ENCODE measurements at regions not wholly inside any gene's neighbourhood (a gene's known extent, or its start where the extent isn't known, plus 50 kb on each side); places are given as distances from the start of the nearest gene placed in this dataset.

- H3K4me2 ChIP-seq (ENCODE audit: insufficient read depth in 1 of 2, low read depth in 2 of 2, low read length in 2 of 2), result no peak overlapping the region
- no peak overlapping the region for H3K56ac ChIP-seq (replicated peaks; ENCODE audit: insufficient read length, low read depth, low read length)
- POLR2A ChIA-PET (ENCODE audit: partially characterized antibody), result no interaction called here
- no peak for DNase-seq (ENCODE audit: low read depth in 1 of 2, low spot score in 2 of 2)
- H3K4ac ChIP-seq (replicated peaks; ENCODE audit: insufficient read length, low read depth, low read length), result no peak overlapping the region
- no peak overlapping the region for H4K8ac ChIP-seq (ENCODE audit: extremely low read depth, insufficient read depth, low read length)
- no peak overlapping the region for H4K91ac ChIP-seq (replicated peaks; ENCODE audit: insufficient read length, low read length)
- no peaks in the 10 kb centered on the region for H4K20me1 ChIP-seq (replicated peaks in 1 of 2; ENCODE audit: control insufficient read depth in 1 of 2, insufficient read depth in 2 of 2, low read length in 2 of 2)
- H3K4me3 ChIP-seq (ENCODE audit: extremely low read depth in 1 of 4, insufficient read depth in 2 of 4, low read depth in 3 of 4, low read length in 4 of 4), result no peak overlapping the region
- no peaks in the 10 kb centered on the region for H3K27me3 ChIP-seq (replicated peaks in 1 of 4; ENCODE audit: control insufficient read depth in 3 of 4, extremely low read depth in 1 of 4, insufficient read depth in 3 of 4, low read length in 3 of 4)
- H3K79me1 ChIP-seq (ENCODE audit: low read depth, low read length), result no peaks in the 10 kb centered on the region
- no peak overlapping the region for H4K5ac ChIP-seq (ENCODE audit: insufficient read length, low read depth, low read length)
- no peak for TF ChIP-seq FOSL1 (IDR thresholded peaks at IDR 0.05; ENCODE audit: insufficient read depth, low read depth, low read length)
- no peak overlapping the region for H2BK12ac ChIP-seq (ENCODE audit: low read depth, low read length)
- no peak overlapping the region for H2AFZ ChIP-seq (ENCODE audit: low read length)
- H2BK120ac ChIP-seq (replicated peaks; ENCODE audit: low read depth, low read length), result no peak overlapping the region
- H2AK5ac ChIP-seq (ENCODE audit: low read depth, low read length), result no peak overlapping the region
- H3K23me2 ChIP-seq (ENCODE audit: low read depth, low read length), result no peaks in the 10 kb centered on the region
- H3K79me2 ChIP-seq (ENCODE audit: control insufficient read depth in 1 of 2, insufficient read depth in 2 of 2, low read length in 2 of 2), result no peaks in the 10 kb centered on the region
- no peak overlapping the region for H2BK5ac ChIP-seq (ENCODE audit: low read depth, low read length)
- H3K9ac ChIP-seq (replicated peaks in 1 of 4; ENCODE audit: extremely low read depth in 1 of 4, low read depth in 3 of 4, low read length in 3 of 4), result no peak overlapping the region
- H3K9me3 ChIP-seq (ENCODE audit: insufficient read depth in 2 of 2, low read depth in 1 of 2, low read length in 1 of 2), result no peaks in the 10 kb centered on the region
- WGBS, 2 experiments (ENCODE audit: extremely low coverage in 1 of 2, insufficient coverage in 1 of 2, insufficient read length in 1 of 2, insufficient replicate concordance in 2 of 2, low coverage in 1 of 2, low lambda C conversion rate in 2 of 2, missing lambda C conversion rate in 1 of 2), result 88% methylated on average over 1 of the region's 1 CpG; no CpG with 5 or more reads in 1 of the 2 experiments
- no peak overlapping the region for H2BK20ac ChIP-seq (ENCODE audit: low read length)
- H3K36me3 ChIP-seq (ENCODE audit: control insufficient read depth in 2 of 4, insufficient read depth in 4 of 4, low read length in 3 of 4), result no peaks in the 10 kb centered on the region
- no peak overlapping the region for H3K23ac ChIP-seq (ENCODE audit: insufficient read length)
- no peak overlapping the region for H2BK15ac ChIP-seq (ENCODE audit: low read length)
- H3K18ac ChIP-seq (ENCODE audit: extremely low read depth, low read length), result no peak overlapping the region
- no peak for FAIRE-seq
- H3K14ac ChIP-seq (ENCODE audit: insufficient read length), result no peak overlapping the region
- H3K27ac ChIP-seq (ENCODE audit: low read depth, low read length), result no peak overlapping the region
- CTCF ChIA-PET (ENCODE audit: partially characterized antibody), result no interaction called here
- H3K4me1 ChIP-seq (replicated peaks in 1 of 4; ENCODE audit: control insufficient read depth in 3 of 4, insufficient read depth in 4 of 4, low read length in 3 of 4), result no peaks in the 10 kb centered on the region
Measured at GRCh38 chr4:124762956-124763355, 50.4 kb upstream of the ANKRD50 start.

All from H1 (cell line).